A549 (cell line): ENCODE measurements at regions not wholly inside any gene's neighbourhood (a gene's known extent, or its start where the extent isn't known, plus 50 kb on each side); places are given as distances from the start of the nearest gene placed in this dataset.

Experiments
- ATAC-seq, 2 experiments: fragments of 200-7000 bp in 1 of 2; fragments of >200 bp in 1 of 2; cut with Nextera tagmentation in 1 of 2; cut with Tn5 transposase in 1 of 2; 3 replicates each; pipeline versions ENCODE4 v1.8.0 to v1.9.1; 2018 to 2020; ENCODE audit warnings: mild to moderate bottlenecking in 1 of 2, moderate library complexity in 1 of 2
- CTCF ChIA-PET: fragments of 300-600 bp; sonication (Branson Sonifier 250); formaldehyde crosslinking; extraction: SDS; loops from one replicate; lab custom pipeline; 2021; ENCODE audit warnings: antibody characterized with exemption, inconsistent platforms; lab: Yijun Ruan, JAX
- POLR2A ChIA-PET: fragments of 350-600 bp; formaldehyde crosslinking; extraction: SDS; loops from one replicate; lab custom pipeline; 2021; ENCODE audit warnings: antibody characterized with exemption, inconsistent platforms; lab: Yijun Ruan, JAX
- DNase-seq, 2 experiments: peaks; one replicate each; pipeline versions ENCODE4 v3.0.0 to v3.0.0-alpha.2; 2011 to 2016; ENCODE audit warnings: low read depth in 1 of 2, low spot score in 1 of 2
- FAIRE-seq: peaks from 2 replicates; lab custom pipeline; 2011; peaks lifted over from hg19 to GRCh38; lab: Jason Lieb, UNC
- H3K27ac ChIP-seq, 2 experiments: fragments of >200 bp; sonication (Bioruptor Twin); formaldehyde crosslinking; 3 replicates each; pipeline ENCODE4 v1.5.1; 2016 to 2017
- H3K4me1 ChIP-seq: fragments of >200 bp; sonication (Bioruptor Twin); formaldehyde crosslinking; 3 replicates; pipeline ENCODE4 v1.6.1; 2016
- H3K4me2 ChIP-seq: fragments of >200 bp; sonication (Bioruptor Twin); formaldehyde crosslinking; 3 replicates; pipeline ENCODE4 v1.6.1; 2016
- H3K4me3 ChIP-seq: fragments of >200 bp; sonication (Bioruptor Twin); formaldehyde crosslinking; 3 replicates; pipeline ENCODE4 v1.5.1; 2016
- H3K9me3 ChIP-seq: fragments of >200 bp; sonication (Bioruptor Twin); formaldehyde crosslinking; 3 replicates; pipeline ENCODE4 v1.6.1; 2016
- ATOH8 ChIP-seq: fragments of 250-450 bp; sonication (Bioruptor Pico); IDR thresholded peaks from 2 replicates; pipeline ENCODE4 v1.5.0; 2020; ENCODE audit warnings: low read depth, mild to moderate bottlenecking, moderate library complexity
- CBX2 ChIP-seq: fragments of 200-600 bp; sonication (generic); IDR thresholded peaks from 2 replicates; pipeline ENCODE4 v1.6.1; 2016; ENCODE audit warnings: low read depth, mild to moderate bottlenecking, borderline replicate concordance
- CBX8 ChIP-seq: fragments of 200-600 bp; sonication (generic); IDR thresholded peaks from 2 replicates; pipeline ENCODE4 v1.6.1; 2016
- ESRRA ChIP-seq: fragments of 150-350 bp; IDR thresholded peaks from 2 replicates; pipeline ENCODE4 v1.6.1; 2014; ENCODE audit warnings: mild to moderate bottlenecking, low read length, borderline replicate concordance
- FOXS1 ChIP-seq: fragments of 250-450 bp; sonication (Bioruptor Pico); IDR thresholded peaks from 2 replicates; pipeline ENCODE4 v1.5.0; 2020; ENCODE audit warnings: mild to moderate bottlenecking, moderate library complexity
- HES2 ChIP-seq: fragments of >200 bp; sonication (Bioruptor Twin); formaldehyde crosslinking; IDR thresholded peaks from 2 replicates; pipeline ENCODE4 v1.6.1; 2016
- HOXA7 ChIP-seq: fragments of 250-450 bp; sonication (Bioruptor Pico); IDR thresholded peaks from 2 replicates; pipeline ENCODE4 v1.5.0; 2020; ENCODE audit warnings: mild to moderate bottlenecking, moderate library complexity
- JUNB ChIP-seq: fragments of >200 bp; sonication (Bioruptor Twin); formaldehyde crosslinking; IDR thresholded peaks from 2 replicates; pipeline ENCODE4 v1.6.1; 2016
- KDM1A ChIP-seq: fragments of 200-600 bp; sonication (generic); IDR thresholded peaks from 2 replicates; pipeline ENCODE4 v1.6.1; 2016; ENCODE audit warnings: low read depth, mild to moderate bottlenecking
- MAFK ChIP-seq: fragments of 450-650 bp; IDR thresholded peaks from 2 replicates; pipeline ENCODE4 v1.6.1; 2014; ENCODE audit not compliant: partially characterized antibody
- MYC ChIP-seq: IDR thresholded peaks from 2 replicates; pipeline ENCODE4 v1.6.1; 2012; ENCODE audit warnings: mild to moderate bottlenecking, inconsistent platforms, low read length, improper control_type of control experiment, borderline replicate concordance
- NPAS2 ChIP-seq: fragments of 250-450 bp; sonication (Bioruptor Pico); IDR thresholded peaks from 2 replicates; pipeline ENCODE4 v1.8.0; 2022; ENCODE audit warnings: mild to moderate bottlenecking, moderate library complexity, borderline replicate concordance
- NR3C1 ChIP-seq: fragments of >200 bp; sonication (Bioruptor Twin); formaldehyde crosslinking; IDR thresholded peaks from 3 replicates; pipeline ENCODE4 v1.6.1; 2017
- PHF8 ChIP-seq: fragments of 200-600 bp; sonication (generic); IDR thresholded peaks from 2 replicates; pipeline ENCODE4 v1.6.1; 2016; ENCODE audit warnings: low read depth, mild to moderate bottlenecking, antibody characterized with exemption, moderate library complexity, borderline replicate concordance
- POLR2A ChIP-seq: IDR thresholded peaks from 2 replicates; pipeline ENCODE4 v1.6.1; 2012; ENCODE audit warnings: mild to moderate bottlenecking, low read length
- RARB ChIP-seq: fragments of 250-450 bp; sonication (Bioruptor Pico); IDR thresholded peaks from 2 replicates; pipeline ENCODE4 v1.8.0; 2021; ENCODE audit warnings: mild to moderate bottlenecking, moderate library complexity
- RNF2 ChIP-seq: fragments of 200-600 bp; sonication (generic); IDR thresholded peaks from 2 replicates; pipeline ENCODE4 v1.6.1; 2016; ENCODE audit warnings: low read depth, mild to moderate bottlenecking, antibody characterized with exemption, moderate library complexity, borderline replicate concordance
- SMC3 ChIP-seq: fragments of >200 bp; sonication (Bioruptor Twin); formaldehyde crosslinking; IDR thresholded peaks from 3 replicates; pipeline ENCODE4 v1.6.1; 2018; ENCODE audit warnings: inconsistent platforms
- SREBF2 ChIP-seq: fragments of 450-650 bp; IDR thresholded peaks from 2 replicates; pipeline ENCODE4 v1.6.1; 2014; ENCODE audit warnings: mild to moderate bottlenecking, moderate library complexity
- USF2 ChIP-seq: fragments of 450-650 bp; IDR thresholded peaks from 2 replicates; pipeline ENCODE4 v1.6.1; 2014; ENCODE audit warnings: antibody characterized with exemption
- ZSCAN20 ChIP-seq: fragments of 250-450 bp; sonication (Bioruptor Pico); IDR thresholded peaks from 2 replicates; pipeline ENCODE4 v1.8.0; 2022; ENCODE audit warnings: mild to moderate bottlenecking, moderate library complexity
- WGBS: methylation state at CpG from one replicate; pipeline ENCODE4 v1.1.6; 2017; ENCODE audit errors: missing lambda C conversion rate; 5-methylcytosine and 5-hydroxymethylcytosine counted together

- H3K27ac ChIP-seq, result no peak overlapping the region
- ChIA-PET POLR2A (no interaction called here), CTCF (no interaction called here)
- no peak for DNase-seq
- H3K4me2 ChIP-seq, result no peak overlapping the region
- no peak for TF ChIP-seq SREBF2
- TF ChIP-seq NPAS2 (CRISPR knock-in tag), result no peak
- TF ChIP-seq HES2, result no peak
- TF ChIP-seq POLR2A, result no peak
- no peak for TF ChIP-seq MAFK
- FAIRE-seq, result no peak
- H3K4me1 ChIP-seq, result no peaks in the 10 kb centered on the region
- no peak for ATAC-seq
- WGBS, result 0% methylated on average over 5 of the region's 5 CpGs
- H3K9me3 ChIP-seq, result no peaks in the 10 kb centered on the region
- no peak overlapping the region for H3K4me3 ChIP-seq
These were observed 218.1 kb upstream of the ARGLU1 start for GRCh38 chr13:106786006-106786563.

- POLR2A ChIA-PET, result no interaction called here
- no peak for FAIRE-seq
- Histone ChIP-seq H3K4me2 (no peak overlapping the region), H3K27ac (no peak overlapping the region), H3K4me1 (no peaks in the 10 kb centered on the region), H3K4me3 (no peak overlapping the region), H3K9me3 (no peaks in the 10 kb centered on the region)
- ATAC-seq, result no peak
- CTCF ChIA-PET, result no interaction called here
- 0% methylated on average over 1 of the region's 1 CpG for WGBS
- DNase-seq, result no peak
- TF ChIP-seq RARB (CRISPR knock-in tag) (no peak), CBX2 (no peak), SMC3 (no peak), CBX8 (no peak), RNF2 (no peak), ATOH8 (CRISPR knock-in tag) (no peak), JUNB (no peak), KDM1A (no peak), NR3C1 (no peak)
These were observed 206.7 kb upstream of the ARGLU1 start for GRCh38 chr13:106774621-106775020.

GRCh38 chr13:106772006-106772601, 204.2 kb upstream of the ARGLU1 start:
- TF ChIP-seq PHF8, result no peak
- TF ChIP-seq FOXS1 (CRISPR knock-in tag), result no peak
- no peak for TF ChIP-seq HOXA7
- TF ChIP-seq MYC, result no peak
- TF ChIP-seq ZSCAN20 (CRISPR knock-in tag), result no peak
- no peak for TF ChIP-seq POLR2A
- TF ChIP-seq USF2, result no peak
- no peak for TF ChIP-seq ESRRA
- no peak for TF ChIP-seq ATOH8 (CRISPR knock-in tag)
- DNase-seq (no peak), ATAC-seq (no peak), FAIRE-seq (no peak)
- H3K4me3 ChIP-seq, result no peak overlapping the region
- no peaks in the 10 kb centered on the region for H3K9me3 ChIP-seq
- ChIA-PET POLR2A (no interaction called here), CTCF (no interaction called here)
- no peak overlapping the region for H3K4me2 ChIP-seq
- no peaks in the 10 kb centered on the region for H3K4me1 ChIP-seq
- WGBS, result 15% methylated on average over 6 of the region's 6 CpGs
- no peak overlapping the region for H3K27ac ChIP-seq
